HG03095 (cell line): ENCODE measurements at regions not wholly inside any gene's neighbourhood (a gene's known extent, or its start where the extent isn't known, plus 50 kb on each side); places are given as distances from the start of the nearest gene placed in this dataset.

ENCODE experiments used
- ATAC-seq: cut with Tn5 transposase; IDR thresholded peaks from one replicate; pipeline ENCODE4 v1.9.1; 2021; ENCODE audit warnings: moderate library complexity; ENCODE audit not compliant: unreplicated experiment

GRCh38 chr9:91120200-91120599 is 241.5 kb downstream of the AUH start:
- no peak for ATAC-seq

- no peak for ATAC-seq
Measured at GRCh38 chr9:91122755-91123154, 239.0 kb downstream of the AUH start.

GRCh38 chr9:91126761-91127445 is 234.8 kb downstream of the AUH start:
- no peak for ATAC-seq

- ATAC-seq, result no peak
Measured at GRCh38 chr9:91127653-91128052, 234.1 kb downstream of the AUH start.

- no peak for ATAC-seq
Measured at GRCh38 chr9:91130796-91131318, 230.9 kb downstream of the AUH start.

GRCh38 chr9:91131433-91131839 is 230.3 kb downstream of the AUH start:
- ATAC-seq, result no peak

GRCh38 chr9:91132576-91133073 is 229.1 kb downstream of the AUH start:
- ATAC-seq, result no peak

- no peak for ATAC-seq
Measured at GRCh38 chr9:91134608-91135007, 227.1 kb downstream of the AUH start.

GRCh38 chr9:91137391-91137790 is 224.3 kb downstream of the AUH start:
- no peak for ATAC-seq

GRCh38 chr9:91138760-91139159 is 223.0 kb downstream of the AUH start:
- no peak for ATAC-seq

- no peak for ATAC-seq
Measured at GRCh38 chr9:91141407-91141965, 220.2 kb downstream of the AUH start.

- no peak for ATAC-seq
Measured at GRCh38 chr9:91143162-91143561, 218.6 kb downstream of the AUH start.

- ATAC-seq, result no peak
Measured at GRCh38 chr9:91143642-91144041, 218.1 kb downstream of the AUH start.

GRCh38 chr9:91144769-91145168 is 216.9 kb downstream of the AUH start:
- ATAC-seq, result no peak

GRCh38 chr9:91145496-91145895 is 216.2 kb downstream of the AUH start:
- no peak for ATAC-seq

GRCh38 chr9:91146391-91147019 is 215.2 kb downstream of the AUH start:
- ATAC-seq, result no peak

GRCh38 chr9:91147079-91147708 is 214.5 kb downstream of the AUH start:
- ATAC-seq, result no peak

GRCh38 chr9:91148306-91148705 is 213.4 kb downstream of the AUH start:
- ATAC-seq, result no peak

- ATAC-seq, result no peak
Measured at GRCh38 chr9:91150273-91150997, 211.3 kb downstream of the AUH start.

GRCh38 chr9:91150998-91151717 is 210.6 kb downstream of the AUH start:
- ATAC-seq, result peak; percentile 64
